Thoracic aorta (tissue), 2 donors: ENCODE measurements at regions not wholly inside any gene's neighbourhood (a gene's known extent, or its start where the extent isn't known, plus 50 kb on each side); places are given as distances from the start of the nearest gene placed in this dataset.

Source experiments
- ATAC-seq: fragments of 150-250 bp; one replicate; pipeline ENCODE4 v1.8.0; 2017; ENCODE audit warnings: low read depth; ENCODE audit not compliant: insufficient number of reproducible peaks, low FRiP score
- DNase-seq: peaks from one replicate; pipeline ENCODE4 v3.0.0-alpha.2; 2020; ENCODE audit warnings: low spot score
- H3K27ac ChIP-seq, 2 donors: fragments of 200-600 bp; sonication (generic); 1 replicate in 1 of 2; 2 replicates in 1 of 2; pipeline ENCODE4 v1.5.1; 2016; ENCODE audit warnings: mild to moderate bottlenecking in 2 of 2, moderate library complexity in 2 of 2
- H3K27me3 ChIP-seq: fragments of 200-600 bp; sonication (generic); replicated peaks from 2 replicates; pipeline ENCODE4 v1.6.0; 2016; ENCODE audit warnings: mild to moderate bottlenecking; ENCODE audit not compliant: insufficient read depth
- H3K36me3 ChIP-seq: fragments of 200-600 bp; sonication (generic); one replicate; pipeline ENCODE4 v1.5.1; 2016
- H3K4me1 ChIP-seq, 2 donors: fragments of 200-600 bp; sonication (generic); 1 replicate in 1 of 2; 2 replicates in 1 of 2; pipeline versions ENCODE4 v1.5.1 to v1.6.0; 2016; ENCODE audit warnings: low read depth in 2 of 2, mild to moderate bottlenecking in 1 of 2; ENCODE audit not compliant: control insufficient read depth in 1 of 2
- H3K4me3 ChIP-seq: fragments of 200-600 bp; sonication (generic); 2 replicates; pipeline ENCODE4 v1.5.1; 2016; ENCODE audit warnings: mild to moderate bottlenecking
- H3K9me3 ChIP-seq: fragments of 200-600 bp; sonication (generic); 2 replicates; pipeline ENCODE4 v1.5.1; 2016
- CTCF ChIP-seq: fragments of 200-600 bp; sonication (generic); IDR thresholded peaks from one replicate; pipeline ENCODE4 v1.5.1; 2019; ENCODE audit warnings: antibody characterized with exemption

DNA sequence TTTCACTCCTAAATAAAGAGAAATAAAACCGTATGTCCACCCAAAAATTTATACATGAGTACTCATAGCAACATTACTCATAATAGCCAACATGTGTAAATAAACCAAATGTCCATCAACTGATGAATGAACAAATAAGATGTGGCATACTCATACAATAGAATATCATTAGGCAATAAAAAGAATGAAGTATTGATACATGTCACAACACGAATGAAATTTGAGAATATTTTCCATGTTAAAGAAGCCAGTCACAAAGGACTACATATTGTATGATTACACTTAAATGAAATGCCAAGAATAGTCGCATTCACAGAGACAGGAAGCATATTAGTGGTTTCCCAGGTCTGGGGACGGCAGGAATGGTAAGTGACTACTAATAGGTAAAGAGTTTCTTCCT is 869.2 kb downstream of the IGSF11 start:
- H3K4me1 ChIP-seq, result no peaks in the 10 kb centered on the region
- TF ChIP-seq CTCF, result no peak
- H3K4me3 ChIP-seq, result no peak overlapping the region
- ATAC-seq (no peak), DNase-seq (no peak)
- no peaks in the 10 kb centered on the region for H3K27me3 ChIP-seq
- H3K36me3 ChIP-seq, result no peaks in the 10 kb centered on the region
- H3K9me3 ChIP-seq, result no peaks in the 10 kb centered on the region
- H3K27ac ChIP-seq, result no peak overlapping the region

DNA sequence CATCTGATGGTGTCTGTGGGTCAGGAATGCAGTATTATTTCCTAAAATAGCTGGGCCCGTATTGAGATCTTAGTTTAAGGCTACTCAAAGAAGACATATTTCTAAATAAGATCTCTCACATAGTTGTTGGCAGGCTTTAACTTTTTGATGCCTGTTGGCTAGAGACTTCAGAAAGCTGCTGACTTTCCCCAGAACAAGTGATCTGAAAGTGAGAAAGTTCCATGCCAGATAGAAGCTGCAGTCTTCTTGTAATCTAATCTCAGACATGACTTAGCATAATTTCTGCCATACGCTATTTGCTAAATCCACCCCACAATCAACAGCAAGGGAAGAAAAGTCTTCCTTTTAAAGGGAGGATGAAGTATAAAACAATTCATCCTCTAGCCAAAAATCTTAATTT is 867.1 kb downstream of the IGSF11 start:
- DNase-seq (no peak), ATAC-seq (no peak)

GRCh38 chr3:118168175-118168574 is 866.5 kb downstream of the IGSF11 start:
- no peak for TF ChIP-seq CTCF
- no peaks in the 10 kb centered on the region for H3K27me3 ChIP-seq
- H3K27ac ChIP-seq, result no peak overlapping the region
- H3K9me3 ChIP-seq, result no peaks in the 10 kb centered on the region
- H3K4me1 ChIP-seq, result no peaks in the 10 kb centered on the region
- no peaks in the 10 kb centered on the region for H3K36me3 ChIP-seq
- DNase-seq (no peak), ATAC-seq (no peak)
- no peak overlapping the region for H3K4me3 ChIP-seq

More for the DNA sequence above, 867.1 kb downstream of the IGSF11 start:
- Histone ChIP-seq H3K4me3 (no peak overlapping the region), H3K9me3 (no peaks in the 10 kb centered on the region), H3K36me3 (no peaks in the 10 kb centered on the region), H3K4me1 (no peaks in the 10 kb centered on the region), H3K27ac (no peak overlapping the region), H3K27me3 (no peaks in the 10 kb centered on the region)
- no peak for TF ChIP-seq CTCF

DNA sequence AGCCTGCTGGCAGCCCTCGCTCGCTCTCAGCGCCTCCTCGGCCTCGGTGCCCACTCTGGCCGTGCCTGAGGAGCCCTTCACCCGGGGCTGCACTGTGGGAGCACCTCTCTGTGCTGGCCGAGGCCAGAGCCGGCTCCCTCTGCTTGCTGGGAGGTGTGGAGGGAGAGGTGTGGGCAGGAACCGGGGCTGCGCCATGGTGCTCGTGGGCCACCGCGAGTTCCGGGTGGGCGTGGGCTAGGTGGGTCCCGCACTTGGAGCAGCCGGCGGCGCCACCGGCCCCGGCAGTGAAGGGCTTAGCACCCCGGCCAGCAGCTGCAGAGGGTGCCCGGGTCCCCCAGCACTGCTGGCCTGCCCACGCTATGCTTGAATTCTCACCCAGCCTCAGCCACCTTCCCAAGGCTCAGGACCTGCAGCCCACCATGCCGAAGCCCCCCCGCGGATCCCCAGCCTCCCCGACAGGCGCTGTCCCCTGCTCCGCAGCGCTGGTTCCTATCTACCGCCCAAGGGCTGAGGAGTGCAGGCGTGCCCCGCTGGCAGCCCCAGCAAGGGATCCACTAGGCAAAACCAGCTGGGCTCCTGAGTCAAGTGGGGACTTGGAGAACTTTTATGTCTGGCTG is 863.3 kb downstream of the IGSF11 start:
- Histone ChIP-seq H3K9me3 (no peaks in the 10 kb centered on the region), H3K4me3 (no peak overlapping the region), H3K27ac (no peak overlapping the region), H3K36me3 (no peaks in the 10 kb centered on the region), H3K4me1 (no peaks in the 10 kb centered on the region), H3K27me3 (no peaks in the 10 kb centered on the region)
- no peak for TF ChIP-seq CTCF
- ATAC-seq, result no peak
- DNase-seq, result no peak

DNA sequence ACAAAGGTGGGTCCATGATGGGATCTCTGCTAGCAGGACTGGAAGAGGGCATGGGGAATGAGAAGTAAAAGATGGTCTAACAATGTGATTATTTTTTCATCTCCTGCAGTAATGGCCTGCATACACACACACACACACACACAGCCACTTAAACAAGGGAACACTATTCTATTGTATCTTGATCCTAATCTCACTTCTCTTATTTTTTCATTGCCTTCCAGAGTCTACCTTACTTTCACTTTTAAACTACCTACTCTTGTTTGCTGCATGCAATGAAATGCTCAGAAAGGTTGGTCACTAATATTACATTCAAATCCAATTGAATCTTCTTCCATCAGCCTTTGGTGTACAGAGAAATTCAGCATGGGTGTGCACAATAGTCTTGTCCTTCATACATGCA is 853.8 kb downstream of the IGSF11 start:
- no peak for ATAC-seq
- no peaks in the 10 kb centered on the region for H3K4me1 ChIP-seq
- no peak for TF ChIP-seq CTCF
- H3K4me3 ChIP-seq, result no peak overlapping the region
- no peaks in the 10 kb centered on the region for H3K36me3 ChIP-seq
- H3K27me3 ChIP-seq, result no peaks in the 10 kb centered on the region
- DNase-seq, result no peak
- H3K9me3 ChIP-seq, result no peaks in the 10 kb centered on the region
- H3K27ac ChIP-seq, result no peak overlapping the region
